ENCODE measurements at regions not wholly inside any gene's neighbourhood (a gene's known extent, or its start where the extent isn't known, plus 50 kb on each side); places are given as distances from the start of the nearest gene placed in this dataset.
"Not testable (repeated sequence)": the region's sequence is repeated elsewhere in the genome, so short reads cannot be mapped to it uniquely, and the experiment has no call there.

- H3K9ac ChIP-seq (ENCODE audit: low read length) = peak overlapping the region; percentile 44
- H3K4me3 ChIP-seq (ENCODE audit: low read length) = peak overlapping the region; percentile 57
- H3K4me1 ChIP-seq (ENCODE audit: control insufficient read depth, low read depth, low read length) = peaks cover 39% of the 10 kb centered on the region
- no peaks in the 10 kb centered on the region for H3K36me3 ChIP-seq (ENCODE audit: control insufficient read depth, low read depth, low read length)
- no peaks in the 10 kb centered on the region for H3K9me3 ChIP-seq (ENCODE audit: control insufficient read depth, low read depth, low read length)
- H3K27ac ChIP-seq (ENCODE audit: low read length) = peak overlapping the region; percentile 83
- no peaks in the 10 kb centered on the region for H3K27me3 ChIP-seq (ENCODE audit: control insufficient read depth, insufficient read depth, low read length)
Observed at GRCh38 chr20:52049001-52049731, 142.4 kb downstream of the ZFP64 start.

DNA sequence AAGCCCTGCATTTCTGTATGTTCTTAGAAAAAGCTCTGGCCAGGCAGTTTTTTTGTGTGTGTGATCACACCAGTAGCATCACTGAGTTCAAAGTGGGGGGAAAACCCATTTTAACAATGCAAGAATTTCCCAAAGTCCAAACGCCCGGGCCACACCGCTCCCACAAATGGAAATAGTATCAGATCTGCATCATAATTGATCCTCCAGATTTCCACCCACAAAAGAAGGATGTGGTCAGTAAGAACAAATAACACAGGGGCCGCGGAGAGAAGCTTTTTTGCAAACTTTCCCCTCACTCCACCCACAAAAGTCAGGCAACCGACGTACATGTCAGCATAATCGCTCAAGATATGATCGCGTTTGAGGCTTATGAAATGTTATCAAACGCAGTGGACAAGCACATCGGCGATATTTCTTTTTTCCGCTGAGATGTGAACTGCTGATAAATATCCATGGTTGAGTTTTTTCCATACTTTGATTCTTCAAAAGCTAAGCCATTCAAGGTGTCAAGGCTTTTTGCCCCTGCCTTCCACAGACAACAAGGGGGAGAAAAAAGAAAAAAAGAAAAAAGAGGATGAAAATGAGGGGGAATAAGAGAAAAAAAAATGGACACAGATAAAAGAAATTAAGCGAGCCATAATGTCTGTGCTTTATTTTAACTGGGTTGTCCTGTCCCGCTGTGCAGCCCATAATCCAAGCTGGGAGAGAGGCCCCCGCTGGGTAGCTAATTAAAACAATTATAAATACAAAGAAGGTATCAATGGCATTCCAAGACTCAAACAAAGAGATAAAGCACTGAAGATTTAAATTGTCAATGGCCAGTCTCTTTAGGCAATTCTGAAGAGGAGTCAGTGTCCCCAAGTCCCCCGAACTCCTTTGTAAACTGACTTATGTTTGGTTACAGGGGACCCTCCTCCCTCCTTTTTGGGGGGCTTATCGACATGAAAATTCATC is 143.5 kb downstream of the ZFP64 start:
- H3K4me3 ChIP-seq (ENCODE audit: low read length) = peak overlapping the region; percentile 57
- no peaks in the 10 kb centered on the region for H3K9me3 ChIP-seq (ENCODE audit: control insufficient read depth, low read depth, low read length)
- H3K36me3 ChIP-seq (ENCODE audit: control insufficient read depth, low read depth, low read length) = no peaks in the 10 kb centered on the region
- H3K27me3 ChIP-seq (ENCODE audit: control insufficient read depth, insufficient read depth, low read length) = no peaks in the 10 kb centered on the region
- H3K4me1 ChIP-seq (ENCODE audit: control insufficient read depth, low read depth, low read length) = peaks cover 39% of the 10 kb centered on the region
- peak overlapping the region; percentile 83 for H3K27ac ChIP-seq (ENCODE audit: low read length)
- H3K9ac ChIP-seq (ENCODE audit: low read length) = peak overlapping the region; percentile 44

- peaks cover 12% of the 10 kb centered on the region for H3K4me1 ChIP-seq (ENCODE audit: control insufficient read depth, low read depth, low read length)
- H3K9me3 ChIP-seq (ENCODE audit: control insufficient read depth, low read depth, low read length) = no peaks in the 10 kb centered on the region
- no peak overlapping the region for H3K4me3 ChIP-seq (ENCODE audit: low read length)
- no peak overlapping the region for H3K9ac ChIP-seq (ENCODE audit: low read length)
- no peak overlapping the region for H3K27ac ChIP-seq (ENCODE audit: low read length)
- no peaks in the 10 kb centered on the region for H3K36me3 ChIP-seq (ENCODE audit: control insufficient read depth, low read depth, low read length)
- H3K27me3 ChIP-seq (ENCODE audit: control insufficient read depth, insufficient read depth, low read length) = no peaks in the 10 kb centered on the region
Observed at GRCh38 chr20:52041966-52042365, 149.6 kb downstream of the ZFP64 start.

DNA sequence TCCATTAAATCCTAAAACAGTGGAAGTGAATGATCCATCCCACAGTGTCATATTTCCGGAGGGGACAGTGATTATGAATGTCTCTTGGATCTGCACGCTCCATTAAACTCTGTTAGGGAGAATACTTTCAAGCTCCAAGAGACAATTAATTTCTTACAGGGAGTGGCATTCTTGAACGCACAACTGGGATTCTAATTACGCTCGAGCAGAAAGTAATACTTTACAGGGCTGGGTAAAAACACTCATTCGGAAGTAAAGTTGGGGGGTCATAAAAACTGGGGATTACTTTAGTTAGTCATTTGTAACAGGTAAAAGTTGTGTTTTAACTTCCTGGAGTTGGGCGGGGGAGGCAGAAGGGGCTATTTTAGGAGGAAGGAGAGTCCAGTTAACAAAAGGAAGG is 151.8 kb downstream of the ZFP64 start:
- Histone ChIP-seq H3K36me3 (ENCODE audit: control insufficient read depth, low read depth, low read length) (no peaks in the 10 kb centered on the region), H3K27me3 (ENCODE audit: control insufficient read depth, insufficient read depth, low read length) (no peaks in the 10 kb centered on the region), H3K27ac (ENCODE audit: low read length) (no peak overlapping the region), H3K4me3 (ENCODE audit: low read length) (no peak overlapping the region), H3K9me3 (ENCODE audit: control insufficient read depth, low read depth, low read length) (no peaks in the 10 kb centered on the region), H3K4me1 (ENCODE audit: control insufficient read depth, low read depth, low read length) (no peaks in the 10 kb centered on the region), H3K9ac (ENCODE audit: low read length) (no peak overlapping the region)

GRCh38 chr20:52038632-52039031 is 152.9 kb downstream of the ZFP64 start:
- not testable (repeated sequence) for H3K27ac ChIP-seq (ENCODE audit: low read length); H3K4me1 ChIP-seq (ENCODE audit: control insufficient read depth, low read depth, low read length); H3K36me3 ChIP-seq (ENCODE audit: control insufficient read depth, low read depth, low read length); H3K27me3 ChIP-seq (ENCODE audit: control insufficient read depth, insufficient read depth, low read length); H3K9me3 ChIP-seq (ENCODE audit: control insufficient read depth, low read depth, low read length); H3K4me3 ChIP-seq (ENCODE audit: low read length); H3K9ac ChIP-seq (ENCODE audit: low read length)

GRCh38 chr20:52037370-52037769 is 154.2 kb downstream of the ZFP64 start:
- no peaks in the 10 kb centered on the region for H3K27me3 ChIP-seq (ENCODE audit: control insufficient read depth, insufficient read depth, low read length)
- H3K9ac ChIP-seq (ENCODE audit: low read length) = no peak overlapping the region
- no peak overlapping the region for H3K4me3 ChIP-seq (ENCODE audit: low read length)
- H3K9me3 ChIP-seq (ENCODE audit: control insufficient read depth, low read depth, low read length) = no peaks in the 10 kb centered on the region
- no peak overlapping the region for H3K27ac ChIP-seq (ENCODE audit: low read length)
- no peaks in the 10 kb centered on the region for H3K36me3 ChIP-seq (ENCODE audit: control insufficient read depth, low read depth, low read length)
- H3K4me1 ChIP-seq (ENCODE audit: control insufficient read depth, low read depth, low read length) = no peaks in the 10 kb centered on the region

- Histone ChIP-seq H3K9me3 (ENCODE audit: control insufficient read depth, low read depth, low read length) (no peaks in the 10 kb centered on the region), H3K36me3 (ENCODE audit: control insufficient read depth, low read depth, low read length) (no peaks in the 10 kb centered on the region), H3K27me3 (ENCODE audit: control insufficient read depth, insufficient read depth, low read length) (no peaks in the 10 kb centered on the region), H3K27ac (ENCODE audit: low read length) (no peak overlapping the region), H3K9ac (ENCODE audit: low read length) (no peak overlapping the region), H3K4me3 (ENCODE audit: low read length) (no peak overlapping the region), H3K4me1 (ENCODE audit: control insufficient read depth, low read depth, low read length) (peaks cover 7% of the 10 kb centered on the region)
Observed at GRCh38 chr20:52035977-52036376, 155.6 kb downstream of the ZFP64 start.

DNA sequence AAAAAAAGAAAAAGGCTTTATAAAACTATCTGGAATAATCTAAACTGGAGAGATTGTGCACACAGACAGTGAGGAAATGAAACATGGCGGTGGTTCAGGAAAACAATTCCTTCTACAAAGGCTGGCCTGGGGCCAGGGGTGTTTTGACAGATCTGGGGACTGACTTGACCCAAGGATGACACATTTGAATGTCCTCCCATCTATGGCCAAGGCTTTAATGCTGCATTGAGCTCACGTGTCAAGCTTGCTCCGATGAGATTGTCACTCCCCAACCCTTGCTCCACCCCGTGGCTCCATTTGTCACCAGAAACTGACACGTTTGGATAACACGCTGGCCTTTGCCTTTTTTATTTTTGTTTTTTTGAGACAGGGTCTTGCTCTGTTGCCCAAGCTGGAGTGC is 156.1 kb downstream of the ZFP64 start:
- no peak overlapping the region for H3K4me3 ChIP-seq (ENCODE audit: low read length)
- H3K4me1 ChIP-seq (ENCODE audit: control insufficient read depth, low read depth, low read length) = peaks cover 7% of the 10 kb centered on the region
- H3K9me3 ChIP-seq (ENCODE audit: control insufficient read depth, low read depth, low read length) = no peaks in the 10 kb centered on the region
- no peak overlapping the region for H3K27ac ChIP-seq (ENCODE audit: low read length)
- no peaks in the 10 kb centered on the region for H3K36me3 ChIP-seq (ENCODE audit: control insufficient read depth, low read depth, low read length)
- no peaks in the 10 kb centered on the region for H3K27me3 ChIP-seq (ENCODE audit: control insufficient read depth, insufficient read depth, low read length)
- no peak overlapping the region for H3K9ac ChIP-seq (ENCODE audit: low read length)

- Histone ChIP-seq H3K4me3 (ENCODE audit: low read length) (no peak overlapping the region), H3K27me3 (ENCODE audit: control insufficient read depth, insufficient read depth, low read length) (no peaks in the 10 kb centered on the region), H3K36me3 (ENCODE audit: control insufficient read depth, low read depth, low read length) (no peaks in the 10 kb centered on the region), H3K4me1 (ENCODE audit: control insufficient read depth, low read depth, low read length) (peaks cover 7% of the 10 kb centered on the region), H3K9ac (ENCODE audit: low read length) (no peak overlapping the region), H3K9me3 (ENCODE audit: control insufficient read depth, low read depth, low read length) (no peaks in the 10 kb centered on the region), H3K27ac (ENCODE audit: low read length) (no peak overlapping the region)
Observed at GRCh38 chr20:52034581-52034980, 157.0 kb downstream of the ZFP64 start.

DNA sequence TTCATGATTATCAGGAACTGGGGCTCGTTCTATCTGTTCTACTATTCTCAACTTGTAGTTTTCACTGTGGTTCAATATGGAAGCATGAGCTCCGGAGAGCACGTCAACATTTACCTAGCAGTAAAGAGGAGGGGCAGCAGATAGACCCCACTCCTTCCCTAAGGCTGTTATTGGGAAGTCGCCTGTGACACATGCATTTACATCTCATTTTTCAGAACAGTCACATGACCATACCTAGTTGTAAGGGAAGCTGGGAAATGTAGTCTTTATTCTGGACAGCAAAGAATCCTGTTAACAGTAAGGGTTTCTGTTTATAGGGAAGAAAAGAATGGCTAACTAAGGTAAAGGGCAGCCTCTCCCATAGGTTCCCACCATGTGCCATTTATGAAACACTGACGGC is 158.3 kb downstream of the ZFP64 start:
- no peaks in the 10 kb centered on the region for H3K36me3 ChIP-seq (ENCODE audit: control insufficient read depth, low read depth, low read length)
- H3K27ac ChIP-seq (ENCODE audit: low read length) = no peak overlapping the region
- no peaks in the 10 kb centered on the region for H3K9me3 ChIP-seq (ENCODE audit: control insufficient read depth, low read depth, low read length)
- no peak overlapping the region for H3K9ac ChIP-seq (ENCODE audit: low read length)
- no peaks in the 10 kb centered on the region for H3K27me3 ChIP-seq (ENCODE audit: control insufficient read depth, insufficient read depth, low read length)
- H3K4me3 ChIP-seq (ENCODE audit: low read length) = no peak overlapping the region
- peaks cover 7% of the 10 kb centered on the region for H3K4me1 ChIP-seq (ENCODE audit: control insufficient read depth, low read depth, low read length)

- not testable (repeated sequence) for H3K4me3 ChIP-seq (ENCODE audit: low read length); H3K4me1 ChIP-seq (ENCODE audit: control insufficient read depth, low read depth, low read length); H3K27me3 ChIP-seq (ENCODE audit: control insufficient read depth, insufficient read depth, low read length); H3K9ac ChIP-seq (ENCODE audit: low read length); H3K27ac ChIP-seq (ENCODE audit: low read length); H3K9me3 ChIP-seq (ENCODE audit: control insufficient read depth, low read depth, low read length); H3K36me3 ChIP-seq (ENCODE audit: control insufficient read depth, low read depth, low read length)
Observed at GRCh38 chr20:52032304-52032683, 159.3 kb downstream of the ZFP64 start.
